HG03575 (cell line): ENCODE measurements at regions not wholly inside any gene's neighbourhood (a gene's known extent, or its start where the extent isn't known, plus 50 kb on each side); places are given as distances from the start of the nearest gene placed in this dataset.

Source experiments
- ATAC-seq: cut with Tn5 transposase; IDR thresholded peaks from one replicate; pipeline ENCODE4 v1.9.1; 2021; ENCODE audit not compliant: unreplicated experiment, insufficient number of reproducible peaks, low FRiP score; ENCODE audit errors: extremely low read depth

DNA sequence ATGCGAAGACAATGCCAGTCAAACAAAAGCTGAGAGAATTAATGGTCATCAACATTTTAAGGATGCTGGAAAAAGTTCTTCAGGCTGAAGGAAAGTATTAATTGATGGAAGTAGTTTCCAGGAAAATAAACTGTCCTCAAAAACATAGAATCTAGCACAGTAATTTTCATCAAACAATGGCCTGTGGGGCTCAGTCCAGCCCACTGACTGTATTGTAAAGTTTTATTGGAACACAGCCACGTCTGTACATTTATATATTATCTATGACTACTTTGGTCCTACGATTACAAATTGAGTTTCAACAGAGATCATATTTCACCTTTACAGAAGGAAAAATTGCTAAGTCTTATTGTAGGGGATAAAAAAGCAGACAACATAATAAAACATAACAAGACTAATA lies 484.5 kb downstream of the KCNJ2 start:
- ATAC-seq, result no peak

DNA sequence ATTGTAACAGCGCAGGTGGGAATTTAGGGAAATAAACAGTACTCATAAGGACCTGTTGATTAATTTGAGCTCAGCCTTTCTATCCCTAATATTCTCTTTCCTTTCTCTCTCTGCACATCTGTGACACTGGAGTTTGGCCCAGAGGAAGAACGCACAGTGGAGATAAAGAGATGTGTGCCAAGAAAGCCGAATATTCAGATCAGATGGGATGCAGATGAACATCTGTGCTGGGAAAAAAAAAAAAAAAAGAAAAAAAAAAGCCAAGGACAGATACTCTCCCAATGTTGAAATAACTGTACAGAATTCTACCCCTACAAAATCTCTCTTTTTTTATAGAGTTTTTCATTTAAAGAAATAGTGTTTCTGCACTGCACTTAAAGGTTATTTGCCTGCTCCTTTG lies 485.4 kb downstream of the KCNJ2 start:
- ATAC-seq, result no peak

DNA sequence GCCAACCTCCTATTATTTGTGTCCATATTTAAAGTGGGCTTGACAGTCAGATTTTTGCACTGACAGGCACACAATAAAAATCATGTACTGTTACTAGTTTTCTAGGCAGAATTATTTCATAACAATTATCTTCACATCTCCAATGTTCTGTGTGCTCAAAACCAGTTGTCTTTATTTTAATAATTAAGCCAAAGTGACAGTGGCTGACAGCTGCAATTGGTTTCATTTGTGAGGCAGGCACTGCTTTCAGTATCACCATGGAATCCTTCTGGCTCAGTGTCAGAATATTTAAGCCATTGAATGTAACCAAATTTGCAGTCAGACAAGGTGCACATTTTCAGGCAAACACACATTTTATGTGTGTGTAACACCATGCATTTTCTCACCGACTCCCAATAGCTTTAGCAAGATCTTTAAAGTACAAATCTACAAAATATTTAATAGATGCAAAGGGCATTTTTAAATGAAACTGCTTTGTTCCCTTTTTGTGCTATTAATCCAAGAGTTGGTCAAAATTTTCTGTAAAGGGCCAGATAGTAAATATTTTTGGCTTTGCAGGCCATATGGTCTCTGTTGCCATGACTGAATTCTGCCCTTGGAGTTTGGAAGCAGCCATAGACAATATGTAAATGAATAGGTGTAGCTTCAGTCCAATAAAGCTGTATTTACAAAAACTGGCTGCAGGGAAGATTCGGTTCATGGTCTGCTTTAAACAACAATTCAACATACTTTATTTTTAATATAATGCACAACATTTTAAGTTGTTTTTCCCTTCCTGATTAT lies 486.0 kb downstream of the KCNJ2 start:
- no peak for ATAC-seq

DNA sequence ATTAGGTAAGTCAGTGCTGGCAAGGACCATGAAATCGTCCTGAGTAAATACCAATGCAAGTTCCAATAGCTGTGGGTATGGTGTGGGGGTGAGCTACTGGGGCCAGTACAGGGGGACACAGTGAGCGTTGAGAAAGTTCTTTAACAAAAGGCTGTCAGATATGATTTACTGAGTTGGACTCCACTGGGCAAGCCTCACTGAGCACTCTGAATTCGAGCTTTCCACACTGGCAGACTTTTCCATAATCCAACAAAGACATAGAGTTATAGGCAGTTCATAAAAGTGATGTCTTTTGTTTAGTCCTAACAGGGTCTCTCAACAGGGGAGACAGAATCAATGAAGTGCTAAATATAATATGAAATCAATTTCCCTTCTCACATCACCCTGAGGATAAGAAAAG lies 489.0 kb downstream of the KCNJ2 start:
- no peak for ATAC-seq

- ATAC-seq, result no peak
Observed at GRCh38 chr17:70658840-70659239, 489.5 kb downstream of the KCNJ2 start.

- no peak for ATAC-seq
Observed at GRCh38 chr17:70661342-70662222, 492.2 kb downstream of the KCNJ2 start.

DNA sequence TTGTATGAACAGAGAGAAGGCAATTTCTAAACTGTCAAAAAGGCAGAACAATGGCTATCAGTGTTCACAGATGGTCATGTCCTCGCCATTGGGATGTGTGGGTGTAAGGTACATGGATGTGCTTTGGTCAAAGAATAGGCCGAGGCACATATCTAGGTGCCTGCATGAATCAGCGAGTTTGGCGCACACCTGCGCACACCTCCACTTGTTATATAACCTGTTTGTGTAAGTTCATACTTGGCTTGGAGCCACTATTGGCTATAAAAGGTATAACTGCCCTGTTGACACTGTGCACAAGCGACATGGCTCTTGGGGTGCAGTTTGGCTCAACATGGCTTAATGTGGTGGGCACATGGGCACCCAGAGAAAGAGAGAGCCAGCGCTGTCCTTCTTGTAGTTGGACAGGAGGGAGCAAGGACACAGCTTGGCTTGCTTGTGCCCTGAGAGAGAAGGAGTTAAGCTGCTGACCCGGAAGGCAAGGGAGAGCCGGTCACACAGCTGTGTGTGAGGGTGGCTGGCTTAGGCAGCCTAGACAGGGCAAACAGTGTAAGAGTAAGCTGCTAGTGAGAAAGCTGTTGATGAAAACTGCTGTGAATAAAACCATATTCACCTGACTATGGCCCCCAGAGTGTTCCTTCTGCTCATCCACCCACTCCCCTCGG lies 499.1 kb downstream of the KCNJ2 start:
- ATAC-seq, result no peak

DNA sequence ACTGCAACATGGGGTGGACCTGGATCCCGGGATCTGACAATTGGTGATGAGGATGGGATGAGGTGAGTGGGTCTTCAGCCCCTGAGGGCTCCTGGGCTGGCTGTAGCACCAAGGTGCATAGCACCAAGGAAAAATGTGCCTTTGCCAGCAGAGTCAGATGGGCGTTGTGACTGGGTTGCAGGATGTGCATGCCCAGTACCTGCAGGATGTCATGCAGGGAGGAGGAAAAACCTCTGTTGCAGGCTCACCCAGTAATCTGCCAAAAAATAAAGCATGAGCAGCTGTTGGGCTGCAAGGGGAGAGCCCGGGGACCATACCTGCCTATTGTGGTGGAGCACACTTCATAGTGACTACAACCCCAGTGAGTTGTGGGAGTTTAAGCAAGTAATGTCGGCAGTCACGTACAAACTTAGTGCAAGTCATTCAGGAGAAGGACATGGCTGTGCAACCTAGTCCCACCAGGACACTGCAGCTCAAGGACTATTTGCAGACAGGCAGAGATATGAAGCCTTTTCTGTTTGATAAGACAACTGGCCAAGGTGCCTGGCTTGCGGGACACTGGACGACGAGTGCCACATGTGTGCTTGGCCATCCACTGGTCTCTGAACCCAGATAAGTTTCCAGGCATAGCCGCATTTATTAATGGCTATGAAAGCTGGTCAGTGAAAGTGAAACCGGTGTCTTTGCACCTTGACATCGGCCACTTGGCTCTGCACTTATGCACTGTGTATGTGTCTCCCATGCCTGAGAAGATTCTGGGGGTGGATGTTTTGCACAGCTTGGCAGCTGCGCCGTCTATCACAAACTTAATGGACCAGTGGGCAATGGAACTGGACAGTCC lies 499.8 kb downstream of the KCNJ2 start:
- no peak for ATAC-seq

- ATAC-seq, result no peak
Observed at GRCh38 chr17:70674061-70674460, 504.7 kb downstream of the KCNJ2 start.

GRCh38 chr17:70675070-70675590 lies 505.8 kb downstream of the KCNJ2 start:
- ATAC-seq, result no peak

GRCh38 chr17:70677783-70678647 lies 508.7 kb downstream of the KCNJ2 start:
- no peak for ATAC-seq

GRCh38 chr17:70678889-70679288 lies 509.6 kb downstream of the KCNJ2 start:
- ATAC-seq, result no peak

- ATAC-seq, result no peak
Observed at GRCh38 chr17:70683936-70684335, 514.6 kb downstream of the KCNJ2 start.

- no peak for ATAC-seq
Observed at GRCh38 chr17:70687421-70687820, 518.1 kb downstream of the KCNJ2 start.

DNA sequence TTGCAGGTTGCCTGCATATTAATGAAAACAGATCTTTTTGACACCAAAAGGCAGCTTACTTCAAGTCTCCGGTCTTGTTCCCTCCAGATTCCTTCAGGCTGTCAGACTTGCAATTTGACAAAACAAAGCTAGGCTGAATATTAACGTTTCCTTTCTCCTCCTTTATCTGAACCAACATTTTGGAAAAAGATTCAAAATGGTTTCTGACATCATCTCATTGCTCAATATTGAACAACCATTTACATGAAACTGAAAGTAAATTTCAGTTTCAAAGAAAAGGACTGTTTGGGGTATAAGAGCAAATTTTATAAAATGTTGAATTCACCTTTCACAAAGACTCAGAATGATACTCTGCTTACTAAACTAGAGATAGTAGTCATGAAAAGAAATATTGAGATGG lies 521.8 kb downstream of the KCNJ2 start:
- ATAC-seq, result no peak

- no peak for ATAC-seq
Observed at GRCh38 chr17:70699408-70699807, 530.1 kb downstream of the KCNJ2 start.

GRCh38 chr17:70702683-70703255 lies 533.4 kb downstream of the KCNJ2 start:
- ATAC-seq, result no peak

DNA sequence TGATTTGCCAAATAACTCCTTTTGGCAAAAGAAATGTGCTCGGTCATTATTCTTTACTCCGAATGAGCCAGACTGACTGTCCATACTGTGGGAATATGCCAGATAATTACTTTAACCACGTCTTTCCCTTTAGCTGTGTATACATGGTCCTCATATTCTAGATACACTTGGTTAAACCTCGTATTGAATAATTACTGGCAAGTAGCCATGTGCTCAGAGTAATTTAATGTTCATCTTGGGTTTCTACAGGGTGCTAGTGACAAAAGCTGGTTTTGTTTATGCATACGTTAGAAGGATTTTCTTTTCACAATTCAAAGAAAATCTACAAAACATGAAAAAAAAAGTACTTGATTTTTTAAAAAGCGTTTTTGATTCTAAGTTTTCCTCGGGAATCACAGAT lies 540.3 kb downstream of the KCNJ2 start:
- no peak for ATAC-seq
